PC-3 (cell line): ENCODE measurements at regions not wholly inside any gene's neighbourhood (a gene's known extent, or its start where the extent isn't known, plus 50 kb on each side); places are given as distances from the start of the nearest gene placed in this dataset.

Source experiments
- ATAC-seq: fragments of 200-7000 bp; cut with Tn5 transposase; 2 replicates; pipeline ENCODE4 v1.9.1; 2020; ENCODE audit warnings: mild to moderate bottlenecking, moderate library complexity
- BruUV-seq: library from RNA; stranded (reverse); fragments of 400-500 nt; replicated peaks from 2 replicates; lab custom pipeline; 2021; lab: Mats Ljungman, UMichigan
- CTCF ChIA-PET: fragments of 300-600 bp; sonication (Branson Sonifier 250); formaldehyde crosslinking; loops from one replicate; lab custom pipeline; 2022; ENCODE audit warnings: antibody characterized with exemption; lab: Charles Lee
- POLR2A ChIA-PET: fragments of 300-600 bp; sonication (Branson Sonifier 250); formaldehyde crosslinking; loops from one replicate; lab custom pipeline; 2022; ENCODE audit warnings: antibody characterized with exemption; ENCODE audit not compliant: unreplicated experiment; lab: Charles Lee
- DNase-seq: peaks from one replicate; pipeline ENCODE4 v3.0.0-alpha.2; 2015
- H2AFZ ChIP-seq: fragments of 300-600 bp; sonication (generic); 2 replicates; pipeline ENCODE4 v1.6.0; 2016; ENCODE audit warnings: antibody characterized with exemption, low read length
- H3F3A ChIP-seq: fragments of 300-600 bp; sonication (generic); one replicate; pipeline ENCODE4 v1.6.0; 2017; ENCODE audit warnings: antibody characterized with exemption, low read length, control low read depth, mild to moderate bottlenecking; ENCODE audit not compliant: unreplicated experiment
- H3K27ac ChIP-seq: fragments of 300-600 bp; sonication (generic); 2 replicates; pipeline ENCODE4 v1.5.1; 2016; ENCODE audit warnings: mild to moderate bottlenecking, low read length
- H3K27me3 ChIP-seq: fragments of 300-600 bp; sonication (generic); 2 replicates; pipeline ENCODE4 v1.6.1; 2016; ENCODE audit warnings: low read length, mixed read lengths
- H3K36me3 ChIP-seq: fragments of 300-600 bp; sonication (generic); 2 replicates; pipeline ENCODE4 v1.6.1; 2016; ENCODE audit warnings: low read depth, mixed run types, low read length, mixed read lengths
- H3K4me1 ChIP-seq: fragments of 300-600 bp; sonication (generic); 2 replicates; pipeline ENCODE4 v1.5.1; 2016; ENCODE audit warnings: low read length; ENCODE audit not compliant: insufficient read depth
- H3K4me2 ChIP-seq: fragments of 300-600 bp; sonication (generic); 2 replicates; pipeline ENCODE4 v1.6.0; 2016; ENCODE audit warnings: low read length
- H3K4me3 ChIP-seq: fragments of 300-600 bp; sonication (generic); 2 replicates; pipeline ENCODE4 v1.5.1; 2016; ENCODE audit warnings: mild to moderate bottlenecking, low read length, mixed read lengths
- H3K79me2 ChIP-seq: fragments of 300-600 bp; sonication (generic); 2 replicates; pipeline ENCODE4 v1.6.1; 2017; ENCODE audit warnings: low read length, mixed read lengths
- H3K9ac ChIP-seq: fragments of 300-600 bp; sonication (generic); 2 replicates; pipeline ENCODE4 v1.6.0; 2016; ENCODE audit warnings: mild to moderate bottlenecking, low read length
- H3K9me2 ChIP-seq: fragments of 300-600 bp; sonication (generic); replicated peaks from 2 replicates; pipeline ENCODE4 v1.6.1; 2016; ENCODE audit warnings: mixed run types, low read length, mixed read lengths
- H3K9me3 ChIP-seq: fragments of 300-600 bp; sonication (generic); 2 replicates; pipeline ENCODE4 v1.6.1; 2016; ENCODE audit warnings: low read length, mixed read lengths
- H4K20me1 ChIP-seq: fragments of 300-600 bp; sonication (generic); 2 replicates; pipeline ENCODE4 v1.6.1; 2016; ENCODE audit warnings: low read length, mixed read lengths
- EZH2 ChIP-seq: fragments of 300-600 bp; sonication (generic); IDR thresholded peaks from one replicate; pipeline ENCODE4 v1.6.1; 2017; ENCODE audit warnings: antibody characterized with exemption, mild to moderate bottlenecking, low read length; ENCODE audit not compliant: unreplicated experiment
- EZH2phosphoT487 ChIP-seq: fragments of 300-600 bp; sonication (generic); IDR thresholded peaks from 2 replicates; pipeline ENCODE4 v1.6.1; 2018; ENCODE audit warnings: mild to moderate bottlenecking, antibody characterized with exemption, low read length, borderline replicate concordance
- intact Hi-C: fragments of 100-400 bp; cut with micrococcal nuclease; formaldehyde crosslinking; loops from 2 replicates; pipeline ENCODE4 v1.9.0; 2023
- TF ChIP-seq, protein P1 (sequence below): fragments of 300-600 bp; sonication (generic); conservative IDR thresholded peaks from 2 replicates; pipeline ENCODE4 v1.5.1; 2017; ENCODE audit warnings: antibody characterized with exemption, low read depth, mild to moderate bottlenecking, low read length

DNA sequence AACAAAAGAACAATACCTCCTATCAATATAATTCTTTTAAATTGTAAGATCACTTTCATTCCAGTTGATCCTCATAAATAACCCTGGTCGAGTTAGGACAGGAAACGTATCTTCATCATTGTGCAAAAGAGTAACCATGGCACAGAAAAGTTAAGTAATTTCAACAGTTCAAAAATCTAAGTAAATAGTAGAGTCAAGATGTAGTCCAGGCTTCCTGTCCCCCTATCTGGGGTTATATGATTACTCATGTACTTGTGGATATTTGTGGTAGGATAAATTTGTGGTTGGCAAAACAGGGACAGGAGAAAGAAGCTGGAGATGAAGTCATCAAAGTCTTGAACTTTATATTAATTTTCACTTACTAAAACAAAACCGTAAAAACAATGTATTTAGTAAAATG lies 772.6 kb downstream of the TSN start:
- H3K9me2 ChIP-seq = no peaks in the 10 kb centered on the region
- POLR2A ChIA-PET = no interaction called here
- BruUV-seq = no TSS peak
- H3K79me2 ChIP-seq = no peaks in the 10 kb centered on the region
- ATAC-seq = 0 out of 2 replicates have a peak, but pooled peaks have one; percentile 35
- no peak overlapping the region for H3K4me3 ChIP-seq
- H2AFZ ChIP-seq = no peak overlapping the region
- no peak overlapping the region for H3K4me2 ChIP-seq
- H3K4me1 ChIP-seq = no peaks in the 10 kb centered on the region; the same call in 1 of the 2 replicates
- no peaks in the 10 kb centered on the region for H3K9me3 ChIP-seq
- no peak overlapping the region for H3K9ac ChIP-seq
- H4K20me1 ChIP-seq = no peaks in the 10 kb centered on the region
- H3F3A ChIP-seq = no peaks in the 10 kb centered on the region
- peak; percentile 55 for DNase-seq
- no peaks in the 10 kb centered on the region for H3K36me3 ChIP-seq
- H3K27me3 ChIP-seq = no peaks in the 10 kb centered on the region
- H3K27ac ChIP-seq = no peak overlapping the region
- intact Hi-C loops = no loop called here
- CTCF ChIA-PET = no interaction called here
- TF ChIP-seq, protein P1, sequence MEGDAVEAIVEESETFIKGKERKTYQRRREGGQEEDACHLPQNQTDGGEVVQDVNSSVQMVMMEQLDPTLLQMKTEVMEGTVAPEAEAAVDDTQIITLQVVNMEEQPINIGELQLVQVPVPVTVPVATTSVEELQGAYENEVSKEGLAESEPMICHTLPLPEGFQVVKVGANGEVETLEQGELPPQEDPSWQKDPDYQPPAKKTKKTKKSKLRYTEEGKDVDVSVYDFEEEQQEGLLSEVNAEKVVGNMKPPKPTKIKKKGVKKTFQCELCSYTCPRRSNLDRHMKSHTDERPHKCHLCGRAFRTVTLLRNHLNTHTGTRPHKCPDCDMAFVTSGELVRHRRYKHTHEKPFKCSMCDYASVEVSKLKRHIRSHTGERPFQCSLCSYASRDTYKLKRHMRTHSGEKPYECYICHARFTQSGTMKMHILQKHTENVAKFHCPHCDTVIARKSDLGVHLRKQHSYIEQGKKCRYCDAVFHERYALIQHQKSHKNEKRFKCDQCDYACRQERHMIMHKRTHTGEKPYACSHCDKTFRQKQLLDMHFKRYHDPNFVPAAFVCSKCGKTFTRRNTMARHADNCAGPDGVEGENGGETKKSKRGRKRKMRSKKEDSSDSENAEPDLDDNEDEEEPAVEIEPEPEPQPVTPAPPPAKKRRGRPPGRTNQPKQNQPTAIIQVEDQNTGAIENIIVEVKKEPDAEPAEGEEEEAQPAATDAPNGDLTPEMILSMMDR = no peak
- TF ChIP-seq EZH2phosphoT487 (no peak), EZH2 (no peak)

DNA sequence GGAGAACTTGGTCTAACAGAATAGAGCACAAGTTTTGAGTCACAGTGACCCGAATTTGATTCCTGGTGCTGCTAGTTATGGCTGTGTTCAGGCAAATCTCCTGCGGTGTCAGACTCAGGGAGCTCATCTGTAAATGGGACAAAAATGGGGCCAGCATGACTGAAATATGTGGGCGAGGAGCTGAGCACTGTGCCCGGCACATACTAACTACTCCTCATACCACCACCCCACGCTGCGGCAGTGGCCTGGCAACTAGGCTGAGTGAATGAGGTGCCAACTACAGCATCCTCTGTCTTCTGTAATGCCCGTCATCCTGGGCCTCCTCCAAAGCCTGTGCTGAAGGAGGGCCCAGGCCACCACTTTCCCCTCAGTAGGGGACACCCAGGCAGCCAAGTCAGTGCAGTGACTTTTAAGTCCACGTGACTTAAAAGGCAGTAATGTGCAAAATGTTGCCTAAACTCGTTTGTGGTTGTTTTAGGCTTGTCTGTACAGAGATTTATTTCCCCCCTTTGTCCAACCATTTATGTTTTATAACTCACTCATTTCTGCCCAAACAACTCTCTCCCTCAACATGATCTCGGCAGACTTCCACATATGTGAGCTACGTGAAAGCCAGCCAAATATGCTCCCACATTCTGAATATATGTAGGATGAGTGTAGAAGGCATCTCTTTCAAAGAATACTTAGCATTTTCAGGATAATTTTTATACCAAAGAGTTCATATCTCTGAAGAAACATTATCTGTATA lies 773.7 kb downstream of the TSN start:
- Histone ChIP-seq H3K27ac (no peak overlapping the region), H3K4me2 (no peak overlapping the region), H3F3A (no peaks in the 10 kb centered on the region), H3K79me2 (no peaks in the 10 kb centered on the region), H3K4me1 (no peaks in the 10 kb centered on the region; the same call in 1 of the 2 replicates), H2AFZ (no peak overlapping the region), H3K9me3 (no peaks in the 10 kb centered on the region), H4K20me1 (no peaks in the 10 kb centered on the region), H3K36me3 (no peaks in the 10 kb centered on the region), H3K9ac (no peak overlapping the region), H3K4me3 (no peak overlapping the region), H3K9me2 (no peaks in the 10 kb centered on the region), H3K27me3 (no peaks in the 10 kb centered on the region)
- no peak for DNase-seq
- no TSS peak for BruUV-seq
- intact Hi-C loops = no loop called here
- TF ChIP-seq EZH2 (no peak), EZH2phosphoT487 (no peak)
- TF ChIP-seq, protein P1 = no peak
- ATAC-seq = no peak
- ChIA-PET CTCF (no interaction called here), POLR2A (no interaction called here)

DNA sequence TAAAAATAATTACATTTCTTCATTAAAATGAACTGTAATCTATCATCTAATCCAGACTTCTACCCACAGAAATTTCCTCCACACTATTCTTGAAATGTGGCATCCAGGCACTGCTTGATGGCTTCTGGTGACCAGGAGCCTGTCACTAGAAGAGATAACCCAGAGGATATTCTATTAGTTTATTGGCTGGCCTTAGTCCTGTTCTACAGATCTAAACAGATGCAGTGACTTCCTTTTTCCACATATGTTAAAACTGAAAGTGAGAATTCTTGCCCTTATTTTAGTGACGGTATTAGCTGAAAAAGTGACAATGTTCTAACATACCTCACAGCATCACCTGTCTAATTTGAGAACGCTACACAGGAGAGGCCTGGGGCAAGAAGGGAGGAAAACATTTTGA lies 775.4 kb downstream of the TSN start:
- H3K4me1 ChIP-seq = no peaks in the 10 kb centered on the region; the same call in 1 of the 2 replicates
- H3K9me3 ChIP-seq = no peaks in the 10 kb centered on the region
- H3K9ac ChIP-seq = no peak overlapping the region
- H3K36me3 ChIP-seq = no peaks in the 10 kb centered on the region
- ChIA-PET POLR2A (no interaction called here), CTCF (no interaction called here)
- H3K27ac ChIP-seq = no peak overlapping the region
- no peak overlapping the region for H3K4me3 ChIP-seq
- TF ChIP-seq, protein P1 = no peak
- TF ChIP-seq EZH2phosphoT487 = no peak
- no peak for TF ChIP-seq EZH2
- no peak overlapping the region for H2AFZ ChIP-seq
- no peaks in the 10 kb centered on the region for H4K20me1 ChIP-seq
- H3F3A ChIP-seq = no peaks in the 10 kb centered on the region
- intact Hi-C loops = no loop called here
- no peak for DNase-seq
- no peaks in the 10 kb centered on the region for H3K27me3 ChIP-seq
- no peak for ATAC-seq
- no peak overlapping the region for H3K4me2 ChIP-seq
- BruUV-seq = no TSS peak
- no peaks in the 10 kb centered on the region for H3K9me2 ChIP-seq
- H3K79me2 ChIP-seq = no peaks in the 10 kb centered on the region
